ENCODE measurements at regions not wholly inside any gene's neighbourhood (a gene's known extent, or its start where the extent isn't known, plus 50 kb on each side); places are given as distances from the start of the nearest gene placed in this dataset.
"Not testable (repeated sequence)": the region's sequence is repeated elsewhere in the genome, so short reads cannot be mapped to it uniquely, and the experiment has no call there.

- no peak for DNase-seq (ENCODE audit: low spot score)
- ATAC-seq = no peak
Observed at GRCh38 chrX:26908218-26908617, 554.9 kb downstream of the PPP4R3C start.

GRCh38 chrX:26889574-26889973 is 573.6 kb downstream of the PPP4R3C start:
- DNase-seq (ENCODE audit: low spot score) (no peak), ATAC-seq (no peak)

GRCh38 chrX:26873736-26874135 is 589.4 kb downstream of the PPP4R3C start:
- DNase-seq (ENCODE audit: low spot score) (no peak), ATAC-seq (no peak)

GRCh38 chrX:26871967-26872366 is 591.2 kb downstream of the PPP4R3C start:
- ATAC-seq (no peak), DNase-seq (ENCODE audit: low spot score) (no peak)

- ATAC-seq = no peak
- no peak for DNase-seq (ENCODE audit: low spot score)
Observed at GRCh38 chrX:26851981-26852380, 611.2 kb downstream of the PPP4R3C start.

- no peak for DNase-seq (ENCODE audit: low spot score)
- ATAC-seq = no peak
Observed at GRCh38 chrX:26848511-26848910, 614.6 kb downstream of the PPP4R3C start.

GRCh38 chrX:26845056-26845455 is 618.1 kb downstream of the PPP4R3C start:
- DNase-seq (ENCODE audit: low spot score) = no peak
- no peak for ATAC-seq

GRCh38 chrX:26822448-26822847 is 606.5 kb downstream of the MAGEB5 start:
- DNase-seq (ENCODE audit: low spot score) (no peak), ATAC-seq (no peak)

GRCh38 chrX:26789751-26790150 is 573.8 kb downstream of the MAGEB5 start:
- DNase-seq (ENCODE audit: low spot score) (no peak), ATAC-seq (no peak)

- no peak for DNase-seq (ENCODE audit: low spot score)
- ATAC-seq = no peak
Observed at GRCh38 chrX:26788402-26788998, 572.5 kb downstream of the MAGEB5 start.

- no peak for DNase-seq (ENCODE audit: low spot score)
Observed at GRCh38 chrX:26783512-26784225, 567.7 kb downstream of the MAGEB5 start.

GRCh38 chrX:26778320-26778888 is 562.4 kb downstream of the MAGEB5 start:
- DNase-seq (ENCODE audit: low spot score) = no peak
- no peak for ATAC-seq

More at GRCh38 chrX:26783512-26784225, 567.7 kb downstream of the MAGEB5 start:
- peak; percentile 60 for ATAC-seq

- DNase-seq (ENCODE audit: low spot score) (no peak), ATAC-seq (no peak)
Observed at GRCh38 chrX:26762253-26762652, 546.3 kb downstream of the MAGEB5 start.

GRCh38 chrX:26755760-26756159 is 539.8 kb downstream of the MAGEB5 start:
- not testable (repeated sequence) for ATAC-seq; DNase-seq (ENCODE audit: low spot score)

GRCh38 chrX:26747877-26748276 is 531.9 kb downstream of the MAGEB5 start:
- DNase-seq (ENCODE audit: low spot score) (no peak), ATAC-seq (no peak)

GRCh38 chrX:26722666-26723428 is 506.9 kb downstream of the MAGEB5 start:
- ATAC-seq = no peak
- DNase-seq (ENCODE audit: low spot score) = no peak

- ATAC-seq (no peak), DNase-seq (ENCODE audit: low spot score) (no peak)
Observed at GRCh38 chrX:26672571-26672970, 456.6 kb downstream of the MAGEB5 start.

GRCh38 chrX:26670521-26670920 is 454.6 kb downstream of the MAGEB5 start:
- DNase-seq (ENCODE audit: low spot score) (no peak), ATAC-seq (no peak)

GRCh38 chrX:26664919-26665318 is 448.9 kb downstream of the MAGEB5 start:
- ATAC-seq (no peak), DNase-seq (ENCODE audit: low spot score) (no peak)

GRCh38 chrX:26653050-26653449 is 437.1 kb downstream of the MAGEB5 start:
- no peak for DNase-seq (ENCODE audit: low spot score)
- no peak for ATAC-seq

GRCh38 chrX:26651755-26652154 is 435.8 kb downstream of the MAGEB5 start:
- DNase-seq (ENCODE audit: low spot score) (no peak), ATAC-seq (no peak)

GRCh38 chrX:26649534-26649933 is 433.6 kb downstream of the MAGEB5 start:
- ATAC-seq (no peak), DNase-seq (ENCODE audit: low spot score) (no peak)

Measured in left lobe of liver (tissue), 2 donors.